Endodermal cell (in vitro differentiated cells): ENCODE measurements at regions not wholly inside any gene's neighbourhood (a gene's known extent, or its start where the extent isn't known, plus 50 kb on each side); places are given as distances from the start of the nearest gene placed in this dataset.

Experiments used
- DNase-seq: peaks from one replicate; pipeline ENCODE4 v3.0.0-alpha.2; 2017
- H3K27ac ChIP-seq: 2 replicates; pipeline ENCODE4 v1.5.1; 2013; ENCODE audit warnings: mild to moderate bottlenecking, low read depth, low read length, moderate library complexity
- H3K27me3 ChIP-seq: 2 replicates; pipeline ENCODE4 v1.6.1; 2013; ENCODE audit warnings: mild to moderate bottlenecking, low read length, moderate library complexity; ENCODE audit not compliant: insufficient read depth, control insufficient read depth, poor library complexity, severe bottlenecking
- H3K36me3 ChIP-seq: 2 replicates; pipeline ENCODE4 v1.7.0; 2013; ENCODE audit warnings: mild to moderate bottlenecking, low read length, moderate library complexity; ENCODE audit not compliant: control insufficient read depth, insufficient read depth
- H3K4me1 ChIP-seq: one replicate; pipeline ENCODE4 v1.7.0; 2013; ENCODE audit warnings: low read length; ENCODE audit not compliant: control insufficient read depth, insufficient read depth
- H3K4me3 ChIP-seq: 2 replicates; pipeline ENCODE4 v1.5.1; 2013; ENCODE audit warnings: mild to moderate bottlenecking, low read length, moderate library complexity
- H3K9ac ChIP-seq: 2 replicates; pipeline ENCODE4 v1.6.1; 2013; ENCODE audit warnings: mild to moderate bottlenecking, low read length, moderate library complexity; ENCODE audit not compliant: poor library complexity, severe bottlenecking; ENCODE audit errors: extremely low read depth
- H3K9me3 ChIP-seq: 2 replicates; pipeline ENCODE4 v1.6.1; 2013; ENCODE audit warnings: mild to moderate bottlenecking, low read length, moderate library complexity; ENCODE audit not compliant: control insufficient read depth
- H3K27ac Mint-ChIP-seq: 2 replicates; pipeline ENCODE4 v1.8.0; 2020; ENCODE audit warnings: mixed read lengths
- H3K27me3 Mint-ChIP-seq: 2 replicates; pipeline ENCODE4 v1.8.0; 2021; ENCODE audit warnings: mild to moderate bottlenecking, mixed read lengths; ENCODE audit not compliant: insufficient read depth
- H3K36me3 Mint-ChIP-seq: 2 replicates; pipeline ENCODE4 v1.8.0; 2020; ENCODE audit warnings: low read depth, mixed read lengths
- H3K4me1 Mint-ChIP-seq: 2 replicates; pipeline ENCODE4 v1.8.0; 2020; ENCODE audit warnings: mixed read lengths
- H3K4me3 Mint-ChIP-seq: 2 replicates; pipeline ENCODE4 v1.8.0; 2020; ENCODE audit warnings: mild to moderate bottlenecking, moderate library complexity, mixed read lengths
- H3K9me3 Mint-ChIP-seq: 2 replicates; pipeline ENCODE4 v1.8.0; 2020; ENCODE audit warnings: mild to moderate bottlenecking, mixed read lengths
- WGBS, 2 experiments: methylation state at CpG; one replicate each; pipeline versions ENCODE4 v1.1.5 to v1.1.7; 2013; ENCODE audit warnings: missing lambda C conversion rate in 2 of 2, mixed read lengths in 1 of 2; ENCODE audit not compliant: insufficient coverage in 1 of 2, insufficient read length in 1 of 2; 5-methylcytosine and 5-hydroxymethylcytosine counted together
- TF ChIP-seq, protein P1 (sequence below): fragments of 200-600 bp; sonication (generic); conservative IDR thresholded peaks from 2 replicates; pipeline ENCODE4 v1.5.0; 2021; ENCODE audit warnings: antibody characterized with exemption, mild to moderate bottlenecking

DNA sequence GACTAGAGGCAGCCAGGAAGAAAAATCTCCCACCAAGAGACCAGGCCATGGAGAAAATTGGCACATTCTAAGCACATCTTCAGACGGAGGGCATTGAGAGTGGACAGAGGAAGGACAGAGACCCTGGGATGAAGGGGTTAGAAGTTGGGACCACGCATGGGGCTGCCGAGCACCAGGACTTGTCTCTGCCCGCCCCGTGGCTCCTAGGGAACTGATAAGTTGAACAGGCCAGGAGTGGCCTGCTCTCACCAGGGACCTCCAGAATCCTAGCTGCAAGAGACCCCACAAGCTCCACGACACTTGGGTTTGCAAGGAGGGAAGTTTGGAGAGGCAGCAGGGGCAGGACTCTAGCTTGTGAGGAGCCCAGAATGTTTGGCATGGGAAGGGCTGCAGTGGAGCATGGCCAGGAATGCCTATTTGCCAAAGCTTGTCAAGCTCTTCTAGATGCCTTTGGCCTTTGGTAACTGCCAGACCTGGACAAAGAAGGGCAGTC lies 355.1 kb downstream of the NSUN3 start:
- WGBS, 2 experiments = 93 to 94% methylated on average over 5 to 6 of the region's 6 CpGs

DNA sequence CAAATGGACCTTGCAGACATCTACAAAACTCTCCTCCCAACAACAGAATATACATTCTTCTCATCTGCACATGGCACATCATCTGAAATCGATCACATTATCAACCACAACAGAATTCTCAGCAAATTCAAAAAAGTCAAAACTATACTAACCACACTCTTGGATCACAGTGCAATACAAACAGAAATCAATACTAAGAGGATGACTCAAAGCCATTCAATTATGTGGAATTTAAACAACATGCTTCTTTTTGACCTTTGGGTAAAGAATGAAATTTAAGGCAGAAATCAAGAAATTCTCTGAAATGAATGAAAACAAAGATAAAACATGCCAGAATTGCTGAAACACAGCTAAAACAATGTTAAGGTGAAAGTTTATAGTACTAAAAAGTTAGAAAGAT lies 358.1 kb downstream of the NSUN3 start:
- no peak overlapping the region for H3K27ac Mint-ChIP-seq
- Histone ChIP-seq H3K36me3 (no peaks in the 10 kb centered on the region), H3K9ac (no peak overlapping the region), H3K27ac (no peak overlapping the region), H3K27me3 (no peaks in the 10 kb centered on the region), H3K4me3 (no peak overlapping the region), H3K9me3 (peaks cover 6% of the 10 kb centered on the region), H3K4me1 (no peaks in the 10 kb centered on the region)
- no peak overlapping the region for H3K4me3 Mint-ChIP-seq
- H3K27me3 Mint-ChIP-seq = no peaks in the 10 kb centered on the region
- peaks cover 3% of the 10 kb centered on the region for H3K9me3 Mint-ChIP-seq
- peaks cover 3% of the 10 kb centered on the region for H3K36me3 Mint-ChIP-seq
- DNase-seq = no peak
- TF ChIP-seq, protein P1, sequence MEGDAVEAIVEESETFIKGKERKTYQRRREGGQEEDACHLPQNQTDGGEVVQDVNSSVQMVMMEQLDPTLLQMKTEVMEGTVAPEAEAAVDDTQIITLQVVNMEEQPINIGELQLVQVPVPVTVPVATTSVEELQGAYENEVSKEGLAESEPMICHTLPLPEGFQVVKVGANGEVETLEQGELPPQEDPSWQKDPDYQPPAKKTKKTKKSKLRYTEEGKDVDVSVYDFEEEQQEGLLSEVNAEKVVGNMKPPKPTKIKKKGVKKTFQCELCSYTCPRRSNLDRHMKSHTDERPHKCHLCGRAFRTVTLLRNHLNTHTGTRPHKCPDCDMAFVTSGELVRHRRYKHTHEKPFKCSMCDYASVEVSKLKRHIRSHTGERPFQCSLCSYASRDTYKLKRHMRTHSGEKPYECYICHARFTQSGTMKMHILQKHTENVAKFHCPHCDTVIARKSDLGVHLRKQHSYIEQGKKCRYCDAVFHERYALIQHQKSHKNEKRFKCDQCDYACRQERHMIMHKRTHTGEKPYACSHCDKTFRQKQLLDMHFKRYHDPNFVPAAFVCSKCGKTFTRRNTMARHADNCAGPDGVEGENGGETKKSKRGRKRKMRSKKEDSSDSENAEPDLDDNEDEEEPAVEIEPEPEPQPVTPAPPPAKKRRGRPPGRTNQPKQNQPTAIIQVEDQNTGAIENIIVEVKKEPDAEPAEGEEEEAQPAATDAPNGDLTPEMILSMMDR = no peak
- WGBS, 2 experiments = 98 to 100% methylated on average over 1 of the region's 1 CpG
- H3K4me1 Mint-ChIP-seq = no peaks in the 10 kb centered on the region

More for the DNA sequence above, 355.1 kb downstream of the NSUN3 start:
- no peaks in the 10 kb centered on the region for H3K27me3 Mint-ChIP-seq
- TF ChIP-seq, protein P1 = no peak
- H3K4me1 Mint-ChIP-seq = peaks cover 9% of the 10 kb centered on the region
- H3K9me3 ChIP-seq = no peaks in the 10 kb centered on the region
- no peak for DNase-seq
- H3K4me3 ChIP-seq = no peak overlapping the region
- no peak overlapping the region for H3K9ac ChIP-seq
- no peaks in the 10 kb centered on the region for H3K27me3 ChIP-seq
- H3K4me3 Mint-ChIP-seq = no peak overlapping the region
- no peaks in the 10 kb centered on the region for H3K36me3 Mint-ChIP-seq
- no peak overlapping the region for H3K27ac Mint-ChIP-seq
- peaks cover 7% of the 10 kb centered on the region for H3K4me1 ChIP-seq
- H3K9me3 Mint-ChIP-seq = no peaks in the 10 kb centered on the region
- H3K36me3 ChIP-seq = no peaks in the 10 kb centered on the region
- no peak overlapping the region for H3K27ac ChIP-seq

DNA sequence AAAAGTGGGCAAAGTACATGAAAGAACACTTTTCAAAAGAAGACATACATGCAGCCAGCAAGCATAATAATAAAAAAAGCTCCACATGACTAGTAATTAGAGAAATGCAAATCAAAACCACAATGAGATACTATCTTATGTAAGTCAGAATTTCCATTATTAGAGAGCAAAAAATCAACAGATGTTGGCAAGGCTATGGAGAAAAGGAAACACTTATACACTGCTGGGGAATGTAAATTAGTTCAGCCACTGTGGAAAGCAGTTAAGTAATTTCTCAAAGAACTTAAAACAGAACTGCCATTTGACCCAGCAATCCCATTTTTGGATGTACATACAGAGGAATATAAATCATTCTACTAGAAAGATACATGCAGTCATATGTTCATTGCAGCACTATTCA lies 360.7 kb downstream of the NSUN3 start:
- Histone ChIP-seq H3K27me3 (no peaks in the 10 kb centered on the region), H3K27ac (no peak overlapping the region), H3K4me1 (no peaks in the 10 kb centered on the region), H3K4me3 (no peak overlapping the region), H3K9ac (no peak overlapping the region), H3K36me3 (no peaks in the 10 kb centered on the region), H3K9me3 (peaks cover 22% of the 10 kb centered on the region)
- Mint-ChIP-seq H3K27me3 (no peaks in the 10 kb centered on the region), H3K4me1 (no peaks in the 10 kb centered on the region), H3K36me3 (peaks cover 3% of the 10 kb centered on the region), H3K9me3 (peaks cover 18% of the 10 kb centered on the region), H3K4me3 (no peak overlapping the region), H3K27ac (no peak overlapping the region)
- TF ChIP-seq, protein P1 = no peak
- no peak for DNase-seq
